HK-2 (cell line): ENCODE measurements at regions not wholly inside any gene's neighbourhood (a gene's known extent, or its start where the extent isn't known, plus 50 kb on each side); places are given as distances from the start of the nearest gene placed in this dataset.
"Not testable (repeated sequence)": the region's sequence is repeated elsewhere in the genome, so short reads cannot be mapped to it uniquely, and the experiment has no call there.

Experiments used
- DNase-seq: peaks from one replicate; pipeline ENCODE4 v3.0.0-alpha.2; 2018; ENCODE audit not compliant: unreplicated experiment

GRCh38 chr3:177358091-177358976 lies 161.1 kb upstream of the TBL1XR1 start:
- DNase-seq: peak; percentile 98

GRCh38 chr3:177358977-177359592 lies 161.8 kb upstream of the TBL1XR1 start:
- DNase-seq: peak; percentile 75

GRCh38 chr3:177359593-177360357 lies 162.5 kb upstream of the TBL1XR1 start:
- peak; percentile 98 for DNase-seq

GRCh38 chr3:177361081-177361938 lies 164.0 kb upstream of the TBL1XR1 start:
- DNase-seq: no peak

GRCh38 chr3:177362626-177363025 lies 165.3 kb upstream of the TBL1XR1 start:
- DNase-seq: no peak

GRCh38 chr3:177364236-177364635 lies 167.0 kb upstream of the TBL1XR1 start:
- DNase-seq: no peak

- not testable (repeated sequence) for DNase-seq
These were observed 168.0 kb upstream of the TBL1XR1 start for GRCh38 chr3:177365294-177365693.

- no peak for DNase-seq
These were observed 170.5 kb upstream of the TBL1XR1 start for GRCh38 chr3:177367788-177368187.

GRCh38 chr3:177370246-177370822 lies 173.1 kb upstream of the TBL1XR1 start:
- DNase-seq: no peak

GRCh38 chr3:177371146-177371545 lies 173.9 kb upstream of the TBL1XR1 start:
- DNase-seq: no peak

- DNase-seq: no peak
These were observed 174.6 kb upstream of the TBL1XR1 start for GRCh38 chr3:177371888-177372287.

- no peak for DNase-seq
These were observed 177.0 kb upstream of the TBL1XR1 start for GRCh38 chr3:177374323-177374722.

- DNase-seq: no peak
These were observed 178.0 kb upstream of the TBL1XR1 start for GRCh38 chr3:177375316-177375715.

GRCh38 chr3:177377166-177377565 lies 179.9 kb upstream of the TBL1XR1 start:
- DNase-seq: no peak

GRCh38 chr3:177378168-177378567 lies 180.9 kb upstream of the TBL1XR1 start:
- DNase-seq: no peak

- DNase-seq: no peak
These were observed 181.8 kb upstream of the TBL1XR1 start for GRCh38 chr3:177379045-177379444.

GRCh38 chr3:177381070-177381469 lies 183.8 kb upstream of the TBL1XR1 start:
- no peak for DNase-seq

- DNase-seq: no peak
These were observed 185.7 kb upstream of the TBL1XR1 start for GRCh38 chr3:177382944-177383343.

GRCh38 chr3:177385186-177385585 lies 187.9 kb upstream of the TBL1XR1 start:
- DNase-seq: no peak

GRCh38 chr3:177385831-177386301 lies 188.6 kb upstream of the TBL1XR1 start:
- DNase-seq: no peak

GRCh38 chr3:177388209-177388608 lies 190.9 kb upstream of the TBL1XR1 start:
- DNase-seq: no peak
